ENCODE measurements at regions not wholly inside any gene's neighbourhood (a gene's known extent, or its start where the extent isn't known, plus 50 kb on each side); places are given as distances from the start of the nearest gene placed in this dataset.

- no peak for TF ChIP-seq REST (IDR thresholded peaks at IDR 0.05)
These were observed 587.3 kb downstream of the TMA16 start (continued) for GRCh38 chr4:164081801-164082200.

GRCh38 chr4:164087733-164088132 lies 593.2 kb downstream of the TMA16 start:
- Histone ChIP-seq H3K27ac (ENCODE audit: low read depth in 1 of 2, low read length in 2 of 2) (no peak overlapping the region), H3K36me3 (ENCODE audit: control insufficient read depth in 4 of 4, insufficient read depth in 3 of 4, low read depth in 1 of 4, low read length in 3 of 4) (no peaks in the 10 kb centered on the region), H3K9me3 (ENCODE audit: control insufficient read depth in 4 of 4, low read length in 3 of 4) (no peaks in the 10 kb centered on the region), H3K27me3 (ENCODE audit: control insufficient read depth in 4 of 4, insufficient read depth in 4 of 4, low read length in 3 of 4) (peaks cover 0 to 2% (median 0%) of the 10 kb centered on the region in 4 donors), H3K4me3 (ENCODE audit: low read depth in 1 of 3, low read length in 3 of 3) (no peak overlapping the region), H3K9ac (ENCODE audit: low read depth in 1 of 2, low read length in 2 of 2) (no peak overlapping the region), H3K4me1 (ENCODE audit: control insufficient read depth in 4 of 4, insufficient read depth in 4 of 4, low read length in 3 of 4) (no peaks in the 10 kb centered on the region)
- TF ChIP-seq, protein P1, sequence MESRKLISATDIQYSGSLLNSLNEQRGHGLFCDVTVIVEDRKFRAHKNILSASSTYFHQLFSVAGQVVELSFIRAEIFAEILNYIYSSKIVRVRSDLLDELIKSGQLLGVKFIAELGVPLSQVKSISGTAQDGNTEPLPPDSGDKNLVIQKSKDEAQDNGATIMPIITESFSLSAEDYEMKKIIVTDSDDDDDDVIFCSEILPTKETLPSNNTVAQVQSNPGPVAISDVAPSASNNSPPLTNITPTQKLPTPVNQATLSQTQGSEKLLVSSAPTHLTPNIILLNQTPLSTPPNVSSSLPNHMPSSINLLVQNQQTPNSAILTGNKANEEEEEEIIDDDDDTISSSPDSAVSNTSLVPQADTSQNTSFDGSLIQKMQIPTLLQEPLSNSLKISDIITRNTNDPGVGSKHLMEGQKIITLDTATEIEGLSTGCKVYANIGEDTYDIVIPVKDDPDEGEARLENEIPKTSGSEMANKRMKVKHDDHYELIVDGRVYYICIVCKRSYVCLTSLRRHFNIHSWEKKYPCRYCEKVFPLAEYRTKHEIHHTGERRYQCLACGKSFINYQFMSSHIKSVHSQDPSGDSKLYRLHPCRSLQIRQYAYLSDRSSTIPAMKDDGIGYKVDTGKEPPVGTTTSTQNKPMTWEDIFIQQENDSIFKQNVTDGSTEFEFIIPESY (IDR thresholded peaks at IDR 0.05) = no peak
- TF ChIP-seq TAF1 (conservative IDR thresholded peaks at IDR 0.05) = no peak
- no peak for TF ChIP-seq GABPA (IDR thresholded peaks at IDR 0.05 in 1 of 2, conservative IDR thresholded peaks at IDR 0.05 in 1 of 2)
- TF ChIP-seq, protein P2, sequence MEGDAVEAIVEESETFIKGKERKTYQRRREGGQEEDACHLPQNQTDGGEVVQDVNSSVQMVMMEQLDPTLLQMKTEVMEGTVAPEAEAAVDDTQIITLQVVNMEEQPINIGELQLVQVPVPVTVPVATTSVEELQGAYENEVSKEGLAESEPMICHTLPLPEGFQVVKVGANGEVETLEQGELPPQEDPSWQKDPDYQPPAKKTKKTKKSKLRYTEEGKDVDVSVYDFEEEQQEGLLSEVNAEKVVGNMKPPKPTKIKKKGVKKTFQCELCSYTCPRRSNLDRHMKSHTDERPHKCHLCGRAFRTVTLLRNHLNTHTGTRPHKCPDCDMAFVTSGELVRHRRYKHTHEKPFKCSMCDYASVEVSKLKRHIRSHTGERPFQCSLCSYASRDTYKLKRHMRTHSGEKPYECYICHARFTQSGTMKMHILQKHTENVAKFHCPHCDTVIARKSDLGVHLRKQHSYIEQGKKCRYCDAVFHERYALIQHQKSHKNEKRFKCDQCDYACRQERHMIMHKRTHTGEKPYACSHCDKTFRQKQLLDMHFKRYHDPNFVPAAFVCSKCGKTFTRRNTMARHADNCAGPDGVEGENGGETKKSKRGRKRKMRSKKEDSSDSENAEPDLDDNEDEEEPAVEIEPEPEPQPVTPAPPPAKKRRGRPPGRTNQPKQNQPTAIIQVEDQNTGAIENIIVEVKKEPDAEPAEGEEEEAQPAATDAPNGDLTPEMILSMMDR (IDR thresholded peaks at IDR 0.05; ENCODE audit: low read depth, low read length, missing input control) = no peak
- TF ChIP-seq EGR1 (IDR thresholded peaks at IDR 0.05; ENCODE audit: low read depth in 2 of 2) = no peak
- TF ChIP-seq, protein P3, sequence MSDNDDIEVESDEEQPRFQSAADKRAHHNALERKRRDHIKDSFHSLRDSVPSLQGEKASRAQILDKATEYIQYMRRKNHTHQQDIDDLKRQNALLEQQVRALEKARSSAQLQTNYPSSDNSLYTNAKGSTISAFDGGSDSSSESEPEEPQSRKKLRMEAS (IDR thresholded peaks at IDR 0.05) = no peak
- no peak for DNase-seq (ENCODE audit: low spot score)
- WGBS = 68% methylated on average over 3 of the region's 3 CpGs

- H3K9ac ChIP-seq (ENCODE audit: low read depth in 1 of 2, low read length in 2 of 2) = no peak overlapping the region
- no peaks in the 10 kb centered on the region for H3K4me1 ChIP-seq (ENCODE audit: control insufficient read depth in 4 of 4, insufficient read depth in 4 of 4, low read length in 3 of 4)
- no peaks in the 10 kb centered on the region for H3K9me3 ChIP-seq (ENCODE audit: control insufficient read depth in 4 of 4, low read length in 3 of 4)
- H3K4me3 ChIP-seq (ENCODE audit: low read depth in 1 of 3, low read length in 3 of 3) = no peak overlapping the region
- H3K27ac ChIP-seq (ENCODE audit: low read depth in 1 of 2, low read length in 2 of 2) = no peak overlapping the region
- no peak for DNase-seq (ENCODE audit: low spot score)
- H3K27me3 ChIP-seq (ENCODE audit: control insufficient read depth in 4 of 4, insufficient read depth in 4 of 4, low read length in 3 of 4) = no peaks in the 10 kb centered on the region
- WGBS = 75% methylated on average over 5 of the region's 5 CpGs
- H3K36me3 ChIP-seq (ENCODE audit: control insufficient read depth in 4 of 4, insufficient read depth in 3 of 4, low read depth in 1 of 4, low read length in 3 of 4) = no peaks in the 10 kb centered on the region
- no peak for TF ChIP-seq RXRA (IDR thresholded peaks at IDR 0.05)
- no peak for TF ChIP-seq GABPA (IDR thresholded peaks at IDR 0.05 in 1 of 2, conservative IDR thresholded peaks at IDR 0.05 in 1 of 2)
- TF ChIP-seq RAD21 (IDR thresholded peaks at IDR 0.05) = no peak
- TF ChIP-seq, protein P2 (IDR thresholded peaks at IDR 0.05; ENCODE audit: low read depth, low read length, missing input control) = no peak
- no peak for TF ChIP-seq JUND (IDR thresholded peaks at IDR 0.05)
- TF ChIP-seq EGR1 (IDR thresholded peaks at IDR 0.05; ENCODE audit: low read depth in 2 of 2) = no peak
- TF ChIP-seq REST (IDR thresholded peaks at IDR 0.05) = no peak
- no peak for TF ChIP-seq FOXA2 (IDR thresholded peaks at IDR 0.05)
- no peak for TF ChIP-seq FOXA1 (IDR thresholded peaks at IDR 0.05)
- TF ChIP-seq, protein P3 (IDR thresholded peaks at IDR 0.05) = no peak
- no peak for TF ChIP-seq SP1 (IDR thresholded peaks at IDR 0.05)
- no peak for TF ChIP-seq YY1 (IDR thresholded peaks at IDR 0.05)
These were observed 601.0 kb downstream of the TMA16 start for GRCh38 chr4:164095313-164096110.

All from liver (tissue), 8 donors.